Adrenal gland (tissue), 9 donors: ENCODE measurements at regions not wholly inside any gene's neighbourhood (a gene's known extent, or its start where the extent isn't known, plus 50 kb on each side); places are given as distances from the start of the nearest gene placed in this dataset.

Source experiments
- DNase-seq, 7 donors: peaks; one replicate each; pipeline ENCODE4 v3.0.0-alpha.2; 2019 to 2020
- H3K27ac ChIP-seq, 5 donors: fragments of 200-600 bp; sonication (generic) in 4 of 5; 1 replicate in 3 of 5; 2 replicates in 2 of 5; pipeline versions ENCODE4 v1.5.1 to v1.8.0; 2016 to 2020; ENCODE audit warnings: mild to moderate bottlenecking in 1 of 5
- H3K27me3 ChIP-seq: fragments of 200-600 bp; 2 replicates; pipeline ENCODE4 v1.8.0; 2021
- H3K36me3 ChIP-seq, 2 donors: fragments of 200-600 bp; replicated peaks in 1 of 2; 1 replicate in 1 of 2; 2 replicates in 1 of 2; pipeline versions ENCODE4 v1.5.1 to v1.8.0; 2018 to 2022
- H3K4me1 ChIP-seq, 2 donors: fragments of 200-600 bp; replicated peaks in 1 of 2; 1 replicate in 1 of 2; 2 replicates in 1 of 2; pipeline versions ENCODE4 v1.5.1 to v1.8.0; 2018 to 2021
- H3K4me3 ChIP-seq, 4 donors: fragments of 200-600 bp; sonication (generic) in 3 of 4; one replicate each; pipeline ENCODE4 v1.5.1; 2016 to 2018
- H3K9me3 ChIP-seq, 3 donors: fragments of 200-600 bp; sonication (generic) in 1 of 3; replicated peaks in 1 of 3; 1 replicate in 2 of 3; 2 replicates in 1 of 3; pipeline versions ENCODE4 v1.5.1 to v1.8.0; 2016 to 2021
- CTCF ChIP-seq, 6 experiments: fragments of 450-650 bp in 4 of 6; fragments of 200-600 bp in 2 of 6; sonication (generic) in 1 of 6; IDR thresholded peaks; 1 replicate in 5 of 6; 2 replicates in 1 of 6; pipeline versions ENCODE4 v1.5.1 to v1.8.0; 2016 to 2021; ENCODE audit warnings: antibody characterized with exemption in 6 of 6, mild to moderate bottlenecking in 2 of 6, moderate library complexity in 1 of 6
- POLR2A ChIP-seq, 2 donors: fragments of 450-650 bp; IDR thresholded peaks; one replicate each; pipeline ENCODE4 v1.6.1; 2017; ENCODE audit warnings: antibody characterized with exemption in 2 of 2, mild to moderate bottlenecking in 2 of 2, moderate library complexity in 1 of 2
- WGBS, 4 donors: extraction: QIAGEN DNeasy Blood & Tissue Kit in 2 of 4; methylation state at CpG; one replicate each; pipeline versions ENCODE4 v1.1.5 to v1.1.7; 2013 to 2017; 5-methylcytosine and 5-hydroxymethylcytosine counted together
- intact Hi-C, 2 donors: fragments of 100-400 bp; cut with DNase I; formaldehyde crosslinking; loops; one replicate each; pipeline versions ENCODE4 v1.14.1 to v1.15.0; 2022 to 2023
- donor health status: healthy with polysubstance abuse.
- donor health status: Bipolar disorder and iron deficiency.
- donor health status: DM: yes; HTN: yes; CAD: no.
- donor health status: DM: no; HTN: no; CAD: no.
- donor health status: DM: no; HTN: no; CAD: no.

- H3K27me3 ChIP-seq: no peaks in the 10 kb centered on the region
- TF ChIP-seq CTCF (IDR thresholded peaks at IDR 0.05) (no peak), POLR2A (IDR thresholded peaks at IDR 0.05) (no peak)
- WGBS, 4 donors: 72 to 88% (median 77%) methylated on average over 9 of the region's 9 CpGs
- no peak overlapping the region for H3K4me3 ChIP-seq
- H3K27ac ChIP-seq: no peak overlapping the region
- intact Hi-C loops: no loop called here
- H3K9me3 ChIP-seq: no peaks in the 10 kb centered on the region
- no peak for DNase-seq
- no peaks in the 10 kb centered on the region for H3K36me3 ChIP-seq
- no peaks in the 10 kb centered on the region for H3K4me1 ChIP-seq
These were observed 82.5 kb upstream of the CTNNBL1 start for GRCh38 chr20:37611346-37611745.

- intact Hi-C loops: no loop called here
These were observed 82.6 kb upstream of the BLCAP start for GRCh38 chr20:37610203-37610798.

GRCh38 chr20:37602634-37603033 lies 75.0 kb upstream of the BLCAP start:
- no peak overlapping the region for H3K4me3 ChIP-seq
- intact Hi-C loops: no loop called here
- 70 to 88% (median 75%) methylated on average over 6 of the region's 6 CpGs for WGBS, 4 donors

More at GRCh38 chr20:37610203-37610798, 82.6 kb upstream of the BLCAP start:
- TF ChIP-seq POLR2A (IDR thresholded peaks at IDR 0.05): no peak
- TF ChIP-seq CTCF (IDR thresholded peaks at IDR 0.05): no peak
- H3K27ac ChIP-seq: no peak overlapping the region
- 57 to 70% (median 61%) methylated on average over 14 of the region's 14 CpGs for WGBS, 4 donors
- H3K36me3 ChIP-seq: no peaks in the 10 kb centered on the region
- DNase-seq: no peak
- no peaks in the 10 kb centered on the region for H3K27me3 ChIP-seq
- no peak overlapping the region for H3K4me3 ChIP-seq
- no peaks in the 10 kb centered on the region for H3K9me3 ChIP-seq
- no peaks in the 10 kb centered on the region for H3K4me1 ChIP-seq

GRCh38 chr20:37600486-37600885 lies 72.8 kb upstream of the BLCAP start:
- H3K4me1 ChIP-seq: no peaks in the 10 kb centered on the region
- H3K27ac ChIP-seq: no peak overlapping the region
- H3K9me3 ChIP-seq: no peaks in the 10 kb centered on the region
- intact Hi-C loops: no loop called here
- no peaks in the 10 kb centered on the region for H3K27me3 ChIP-seq
- DNase-seq: no peak
- 30 to 77% (median 69%) methylated on average over 2 to 3 of the region's 3 CpGs for WGBS, 4 donors
- no peak overlapping the region for H3K4me3 ChIP-seq
- H3K36me3 ChIP-seq: no peaks in the 10 kb centered on the region
- TF ChIP-seq POLR2A (IDR thresholded peaks at IDR 0.05) (no peak), CTCF (IDR thresholded peaks at IDR 0.05) (no peak)

More at GRCh38 chr20:37602634-37603033, 75.0 kb upstream of the BLCAP start:
- Histone ChIP-seq H3K27me3 (no peaks in the 10 kb centered on the region), H3K27ac (no peak overlapping the region), H3K4me1 (no peaks in the 10 kb centered on the region), H3K36me3 (no peaks in the 10 kb centered on the region), H3K9me3 (no peaks in the 10 kb centered on the region)
- TF ChIP-seq CTCF (IDR thresholded peaks at IDR 0.05) (no peak), POLR2A (IDR thresholded peaks at IDR 0.05) (no peak)
- DNase-seq: no peak
